ENCODE measurements at regions not wholly inside any gene's neighbourhood (a gene's known extent, or its start where the extent isn't known, plus 50 kb on each side); places are given as distances from the start of the nearest gene placed in this dataset.
"Not testable (repeated sequence)": the region's sequence is repeated elsewhere in the genome, so short reads cannot be mapped to it uniquely, and the experiment has no call there.

DNA sequence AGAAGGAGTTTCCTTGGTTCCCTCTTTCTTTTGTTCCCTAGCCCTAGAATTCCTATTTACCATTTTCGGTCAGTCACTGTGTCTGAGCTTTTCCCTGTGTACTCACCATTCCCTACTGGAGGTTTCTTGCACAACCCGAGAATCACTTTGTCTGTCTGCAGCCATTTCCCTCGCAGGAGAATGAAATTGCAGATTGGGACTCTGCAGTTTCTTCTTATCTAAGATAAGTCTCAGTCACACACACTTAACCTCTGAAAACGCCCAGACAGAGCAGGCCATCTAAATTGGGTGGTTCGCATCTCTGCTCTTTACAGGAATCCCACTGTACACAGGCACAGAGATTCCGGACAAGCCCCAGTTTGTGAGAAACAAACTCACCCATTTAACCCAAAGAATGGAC, 58.6 kb upstream of the CNTNAP2 start:
- DNase-seq: no peak

GRCh38 chr7:146054909-146055308, 61.7 kb upstream of the CNTNAP2 start:
- no peak for DNase-seq

DNA sequence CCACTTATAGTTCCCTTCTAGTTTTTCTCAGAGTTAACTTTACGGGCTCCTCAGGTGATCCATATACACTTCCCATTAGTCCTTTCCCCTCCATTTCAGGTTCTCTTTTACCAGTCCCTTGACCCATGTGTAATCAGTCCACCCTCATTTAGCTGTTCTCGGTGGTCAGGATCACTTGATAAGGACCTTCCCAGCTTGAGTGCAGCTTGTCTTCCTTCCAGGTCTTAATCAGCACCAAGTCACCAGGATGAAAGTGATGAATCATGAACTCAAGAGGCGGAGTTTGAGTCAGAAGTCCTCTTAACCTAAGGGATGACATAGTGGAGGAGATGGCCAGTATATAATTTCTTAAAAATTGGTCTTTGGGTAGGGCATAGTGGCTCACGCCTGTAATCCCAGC, 63.1 kb upstream of the CNTNAP2 start:
- no peak for DNase-seq

DNA sequence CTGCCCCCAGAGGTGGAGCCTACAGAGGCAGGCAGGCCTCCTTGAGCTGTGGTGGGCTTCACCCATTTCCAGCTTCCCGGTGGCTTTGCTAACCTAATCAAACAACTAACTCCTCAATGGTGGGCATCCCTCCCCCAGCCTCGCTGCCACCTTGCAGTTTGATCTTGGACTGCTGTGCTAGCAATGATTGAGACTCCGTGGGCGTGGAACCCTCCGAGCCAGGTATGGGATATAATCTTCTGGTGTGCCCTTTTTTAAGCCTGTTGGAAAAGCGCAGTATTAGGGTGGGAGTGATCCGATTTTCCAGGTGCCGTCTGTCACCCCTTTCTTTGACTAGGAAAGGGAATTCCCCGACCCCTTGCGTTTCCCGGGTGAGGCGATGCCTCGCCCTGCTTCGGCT, 73.3 kb upstream of the CNTNAP2 start:
- DNase-seq: not testable (repeated sequence)

- no peak for DNase-seq
These were observed 88.3 kb upstream of the CNTNAP2 start for GRCh38 chr7:146028251-146028750.

DNA sequence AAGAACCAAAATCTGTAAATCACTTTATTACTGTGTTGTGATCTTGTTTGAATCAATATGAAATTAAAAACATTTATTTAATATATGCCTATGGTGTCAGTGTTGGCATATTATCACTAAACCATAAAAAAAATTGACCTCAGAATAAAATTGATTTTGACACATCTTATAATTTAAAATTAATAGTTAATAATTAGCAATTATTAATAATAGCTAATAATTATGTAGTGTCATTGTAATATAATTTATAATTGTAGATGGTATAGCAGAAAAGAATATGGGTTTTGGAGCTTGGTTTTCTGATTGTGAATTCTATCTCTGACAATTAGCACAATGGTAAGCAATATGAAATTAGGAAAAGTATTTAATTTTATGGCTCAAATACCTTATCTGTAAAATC, 89.4 kb upstream of the CNTNAP2 start:
- DNase-seq: no peak

- DNase-seq: no peak
These were observed 93.8 kb upstream of the CNTNAP2 start for GRCh38 chr7:146022776-146023175.

DNA sequence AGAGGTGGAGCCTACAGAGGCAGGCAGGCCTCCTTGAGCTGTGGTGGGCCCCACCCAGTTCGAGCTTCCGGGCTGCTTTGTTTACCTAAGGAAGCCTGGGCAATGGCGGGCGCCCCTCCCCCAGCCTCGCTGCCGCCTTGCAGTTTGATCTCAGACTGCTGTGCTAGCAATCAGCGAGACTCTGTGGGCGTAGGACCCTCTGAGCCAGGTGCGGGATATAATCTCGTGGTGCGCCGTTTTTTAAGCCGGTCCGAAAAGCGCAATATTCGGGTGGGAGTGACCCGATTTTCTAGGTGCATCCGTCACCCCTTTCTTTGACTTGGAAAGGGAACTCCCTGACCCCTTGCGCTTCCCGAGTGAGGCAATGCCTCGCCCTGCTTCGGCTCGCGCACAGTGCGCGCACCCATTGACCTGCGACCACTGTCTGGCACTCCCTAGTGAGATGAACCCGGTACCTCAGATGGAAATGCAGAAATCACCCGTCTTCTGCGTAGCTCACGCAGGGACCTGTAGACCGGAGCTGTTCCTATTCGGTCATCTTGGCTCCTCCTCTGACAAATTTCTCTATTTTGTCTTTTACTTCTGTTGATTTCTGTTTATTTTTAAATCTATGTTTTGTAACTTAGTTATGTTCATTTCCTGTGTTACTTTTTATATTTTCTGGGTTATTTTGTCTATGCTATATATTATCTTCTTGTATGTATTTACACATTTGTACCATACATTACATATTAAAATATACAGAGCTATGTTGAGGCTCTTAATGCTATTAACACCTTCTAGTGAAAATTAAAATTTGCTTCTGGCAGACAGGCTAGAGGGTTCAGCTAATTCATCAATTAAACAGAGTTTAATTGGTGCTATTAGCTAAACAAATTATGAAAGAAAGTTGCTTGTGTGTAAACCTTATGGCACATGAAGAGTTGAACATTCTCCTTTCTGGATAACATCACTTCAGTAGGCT, 97.3 kb upstream of the CNTNAP2 start:
- DNase-seq: not testable (repeated sequence)

GRCh38 chr7:146017366-146017765, 99.2 kb upstream of the CNTNAP2 start:
- not testable (repeated sequence) for DNase-seq

- DNase-seq: not testable (repeated sequence)
These were observed 102.4 kb upstream of the CNTNAP2 start for GRCh38 chr7:146014154-146014553.

DNA sequence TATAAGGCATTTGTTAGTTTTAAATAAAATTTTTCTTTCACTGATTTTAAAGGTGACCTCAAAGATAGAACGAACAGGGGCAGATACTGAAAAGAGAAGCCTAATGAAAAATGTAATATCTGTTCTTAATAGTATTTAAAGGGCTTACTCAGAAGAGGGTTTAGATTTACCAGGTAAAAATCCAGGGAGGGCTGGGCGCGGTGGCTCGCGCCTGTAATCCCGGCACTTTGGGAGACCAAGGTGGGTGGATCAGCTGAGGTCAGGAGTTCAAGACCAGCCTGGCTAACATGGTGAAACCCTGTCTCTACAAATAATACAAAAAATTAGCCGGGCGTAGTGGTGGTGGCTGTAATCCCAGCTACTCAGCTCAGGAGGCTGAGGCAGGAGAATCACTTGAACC, 108.3 kb upstream of the CNTNAP2 start:
- no peak for DNase-seq

DNA sequence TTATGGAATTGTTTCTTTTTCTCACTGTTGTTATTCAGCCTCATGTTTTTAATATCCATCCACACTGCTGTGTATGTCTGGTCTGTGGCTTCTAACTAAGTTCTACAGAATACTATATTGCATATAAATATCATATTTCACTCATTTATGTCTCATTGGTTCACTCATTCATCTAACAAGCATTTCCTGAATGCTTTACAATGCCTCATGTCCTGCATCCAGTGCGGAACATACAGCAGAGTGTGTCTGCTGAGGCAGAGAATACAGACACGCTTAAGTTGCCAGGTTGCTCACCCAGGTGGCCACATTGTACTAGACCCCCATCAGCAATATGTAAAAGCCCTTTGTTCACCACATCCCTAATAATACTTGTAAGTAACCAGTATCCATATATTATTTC, 111.8 kb upstream of the CNTNAP2 start:
- no peak for DNase-seq

GRCh38 chr7:146002431-146003078, 114.0 kb upstream of the CNTNAP2 start:
- DNase-seq: no peak

DNA sequence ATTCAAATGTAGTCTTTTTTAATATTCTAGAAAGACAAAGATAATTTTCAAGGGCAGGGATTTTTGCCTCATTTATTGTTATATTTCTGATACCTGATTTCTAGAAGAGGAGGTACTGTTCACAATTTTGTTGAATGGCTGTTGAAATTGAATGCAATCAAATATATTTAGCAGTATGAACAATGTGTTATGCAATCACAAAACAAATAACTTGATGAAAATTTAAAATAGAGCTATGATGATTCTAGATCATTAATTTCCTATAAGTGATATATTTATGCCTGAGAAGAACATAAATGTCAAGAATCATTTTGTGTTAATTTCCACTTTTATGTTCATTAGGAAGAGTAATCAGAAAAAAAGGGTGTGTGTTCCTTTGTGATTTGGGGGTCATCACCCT, 114.6 kb upstream of the CNTNAP2 start:
- no peak for DNase-seq

- DNase-seq: no peak
These were observed 115.7 kb upstream of the CNTNAP2 start for GRCh38 chr7:146000882-146001281.

DNA sequence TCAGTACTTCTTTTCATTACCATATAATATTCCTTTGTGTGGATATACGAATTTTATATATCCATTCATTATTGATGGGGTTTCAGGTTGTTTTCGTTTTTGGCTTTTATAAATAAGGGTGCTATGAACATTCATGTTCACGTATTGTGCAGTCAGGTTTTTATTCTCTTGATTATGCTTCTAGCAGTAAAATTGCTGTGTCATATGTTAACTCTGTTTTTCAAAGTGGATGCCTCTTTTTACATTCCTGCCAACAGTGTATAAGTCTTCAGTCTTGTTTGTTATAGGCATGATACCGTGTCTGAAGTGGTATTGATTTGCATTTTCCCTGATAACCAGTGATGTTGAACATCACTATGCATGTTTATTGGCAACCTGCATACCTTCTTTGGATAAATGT, 127.1 kb upstream of the CNTNAP2 start:
- no peak for DNase-seq

DNA sequence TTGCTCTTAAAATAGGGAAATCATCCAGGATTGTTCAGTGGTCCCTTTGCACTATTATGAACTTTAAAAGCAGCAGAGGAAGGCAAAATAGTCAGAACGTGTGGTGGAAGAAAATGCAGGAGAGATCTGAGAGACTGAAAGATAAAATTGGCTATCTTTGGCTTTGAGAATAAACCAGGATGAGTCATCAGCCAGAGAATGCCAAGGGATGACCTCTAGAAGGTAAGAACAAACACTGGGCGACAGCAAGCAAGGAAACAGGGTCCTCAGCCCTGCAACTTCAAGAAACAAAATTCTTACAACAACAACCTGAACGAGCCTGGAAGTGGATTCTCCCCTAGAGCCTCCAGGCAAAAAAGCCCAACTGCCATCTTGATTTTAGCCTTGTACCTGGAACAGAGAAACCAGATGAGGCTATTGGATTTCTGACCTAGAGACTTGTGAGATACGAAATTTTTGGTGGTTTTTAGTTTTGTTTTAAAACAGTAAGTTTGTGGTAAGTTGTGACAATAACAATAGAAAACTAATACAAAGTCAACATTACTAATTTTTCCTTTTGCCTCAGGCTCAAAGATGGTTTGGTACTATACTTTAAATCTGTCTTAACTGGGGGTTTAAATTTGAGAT, 130.2 kb upstream of the CNTNAP2 start:
- DNase-seq: no peak

GRCh38 chr7:145978769-145979168, 137.8 kb upstream of the CNTNAP2 start:
- DNase-seq: no peak

DNA sequence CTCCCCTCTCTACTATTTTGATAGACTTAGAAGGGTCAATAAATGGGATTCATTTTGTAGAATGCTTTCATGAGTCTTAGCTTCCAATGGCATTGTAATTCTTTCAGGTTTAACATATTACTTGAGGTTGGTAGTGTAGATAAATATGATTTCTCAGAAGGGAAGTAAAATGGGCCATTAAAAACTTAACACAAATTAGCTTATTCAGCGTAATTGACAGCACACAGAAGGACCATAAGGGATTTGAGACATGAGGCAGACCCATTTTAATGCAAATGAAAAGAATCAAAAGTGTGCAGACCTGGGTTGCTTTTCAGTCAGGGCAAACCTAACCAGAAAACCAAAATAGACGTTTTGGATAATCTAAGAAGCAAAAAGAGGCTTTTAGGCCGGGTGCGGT, 156.6 kb upstream of the CNTNAP2 start:
- no peak for DNase-seq

- DNase-seq: no peak
These were observed 159.3 kb upstream of the CNTNAP2 start for GRCh38 chr7:145957160-145957890.

GRCh38 chr7:145951566-145951965, 165.0 kb upstream of the CNTNAP2 start:
- no peak for DNase-seq

- DNase-seq: no peak
These were observed 187.7 kb upstream of the CNTNAP2 start for GRCh38 chr7:145928937-145929336.

DNA sequence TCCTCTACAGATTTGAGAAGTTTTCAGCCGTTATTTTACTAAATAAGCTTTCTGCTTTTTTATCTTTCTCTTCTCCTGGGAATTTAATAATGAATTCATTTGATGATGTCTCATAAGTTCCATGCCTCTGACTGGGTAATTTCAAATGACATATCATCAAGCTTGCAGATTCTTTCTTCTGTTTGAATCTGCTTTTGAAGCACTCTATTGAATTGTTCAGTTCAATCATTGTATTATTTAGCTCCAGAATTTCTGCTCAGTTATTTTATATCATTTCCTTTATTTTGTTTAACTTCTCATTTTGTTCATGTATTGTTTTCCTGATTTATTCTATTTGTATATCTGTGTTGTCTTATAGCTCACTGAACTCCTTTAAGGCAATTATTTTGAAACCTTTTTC, 196.9 kb upstream of the CNTNAP2 start:
- DNase-seq: no peak

All from NCI-H2029 treated with DMSO at 0.1 percent for 48 hours (cell line).